Neural cell (in vitro differentiated cells): ENCODE measurements at regions not wholly inside any gene's neighbourhood (a gene's known extent, or its start where the extent isn't known, plus 50 kb on each side); places are given as distances from the start of the nearest gene placed in this dataset.

ENCODE experiments used
- H2AFZ ChIP-seq: fragments of 200-600, 300-800 bp; sonication (generic), shearing (Covaris generic); 2 replicates; pipeline ENCODE4 v1.6.0; 2014; ENCODE audit warnings: low read depth, mild to moderate bottlenecking, antibody characterized with exemption, low read length, moderate library complexity
- H3F3A ChIP-seq: fragments of 200-600 bp; shearing (Covaris generic); 2 replicates; pipeline ENCODE4 v1.6.1; 2016; ENCODE audit warnings: mild to moderate bottlenecking, moderate library complexity, mixed read lengths, antibody characterized with exemption, low read length; ENCODE audit not compliant: insufficient read depth, poor library complexity, severe bottlenecking
- H3K27ac ChIP-seq: fragments of 200-600, 300-800 bp; sonication (generic), shearing (Covaris generic); 2 replicates; pipeline ENCODE4 v1.5.1; 2014; ENCODE audit warnings: mild to moderate bottlenecking, low read length, moderate library complexity
- H3K27me3 ChIP-seq: fragments of 300-800, 200-600 bp; sonication (generic), shearing (Covaris generic); 2 replicates; pipeline ENCODE4 v1.6.0; 2014; ENCODE audit warnings: mild to moderate bottlenecking, low read depth, low read length, moderate library complexity; ENCODE audit not compliant: insufficient read depth
- H3K36me3 ChIP-seq: fragments of 300-800, 200-600 bp; sonication (generic), shearing (Covaris generic); 2 replicates; pipeline ENCODE4 v1.5.1; 2014; ENCODE audit warnings: mild to moderate bottlenecking, antibody characterized with exemption, low read length, moderate library complexity; ENCODE audit not compliant: insufficient read depth
- H3K4me2 ChIP-seq: fragments of 300-800, 200-600 bp; sonication (generic), shearing (Covaris generic); 2 replicates; pipeline ENCODE4 v1.6.0; 2014; ENCODE audit warnings: mild to moderate bottlenecking, low read length
- H3K4me3 ChIP-seq: fragments of 300-800, 200-600 bp; sonication (generic), shearing (Covaris generic); 2 replicates; pipeline ENCODE4 v1.5.1; 2014; ENCODE audit warnings: mild to moderate bottlenecking, low read length, moderate library complexity
- H3K79me2 ChIP-seq: fragments of 200-600 bp; shearing (Covaris generic); replicated peaks from 2 replicates; pipeline ENCODE4 v1.6.0; 2014; ENCODE audit warnings: mild to moderate bottlenecking, low read length, moderate library complexity; ENCODE audit not compliant: insufficient read depth
- H3K9ac ChIP-seq: fragments of 300-800, 200-600 bp; sonication (generic), shearing (Covaris generic); 2 replicates; pipeline ENCODE4 v1.6.1; 2016; ENCODE audit warnings: mild to moderate bottlenecking, low read length, mixed read lengths
- H3K9me2 ChIP-seq: fragments of 200-600 bp; shearing (Covaris generic); 2 replicates; pipeline ENCODE4 v1.6.1; 2016; ENCODE audit warnings: mild to moderate bottlenecking, low read length, mixed read lengths; ENCODE audit not compliant: insufficient read depth
- H3K9me3 ChIP-seq: fragments of 200-600, 300-800 bp; sonication (generic), shearing (Covaris generic); 2 replicates; pipeline ENCODE4 v1.6.1; 2016; ENCODE audit warnings: mild to moderate bottlenecking, mixed run types, low read length, moderate library complexity, mixed read lengths
- H4K20me1 ChIP-seq: fragments of 200-600 bp; shearing (Covaris generic); 2 replicates; pipeline ENCODE4 v1.6.1; 2016; ENCODE audit warnings: mild to moderate bottlenecking, mixed run types; ENCODE audit not compliant: insufficient read depth
- CTCF ChIP-seq: fragments of 450-650 bp; IDR thresholded peaks from 2 replicates; pipeline ENCODE4 v1.5.1; 2014; ENCODE audit warnings: antibody characterized with exemption, mild to moderate bottlenecking, moderate library complexity; ENCODE audit not compliant: poor library complexity, severe bottlenecking
- EP300 ChIP-seq: fragments of 450-650 bp; conservative IDR thresholded peaks from 2 replicates; pipeline ENCODE4 v1.6.1; 2014; ENCODE audit warnings: antibody characterized with exemption, mild to moderate bottlenecking, moderate library complexity; ENCODE audit not compliant: poor library complexity, severe bottlenecking
- EZH2 ChIP-seq: fragments of 200-600, 300-800 bp; shearing (Covaris generic), sonication (generic); IDR thresholded peaks from 2 replicates; pipeline ENCODE4 v1.6.1; 2014; ENCODE audit warnings: antibody characterized with exemption, low read length, borderline replicate concordance, mild to moderate bottlenecking; ENCODE audit not compliant: insufficient read depth, poor library complexity, severe bottlenecking
- MXI1 ChIP-seq: fragments of 450-650 bp; conservative IDR thresholded peaks from 2 replicates; pipeline ENCODE4 v1.6.1; 2014; ENCODE audit warnings: antibody characterized with exemption, mild to moderate bottlenecking; ENCODE audit not compliant: poor library complexity, severe bottlenecking
- POLR2AphosphoS5 ChIP-seq: IDR thresholded peaks from 2 replicates; pipeline ENCODE4 v1.6.1; 2012
- RAD21 ChIP-seq: fragments of 450-650 bp; conservative IDR thresholded peaks from 2 replicates; pipeline ENCODE4 v1.6.1; 2014; ENCODE audit warnings: antibody characterized with exemption, mild to moderate bottlenecking, moderate library complexity
- REST ChIP-seq: IDR thresholded peaks from 2 replicates; pipeline ENCODE4 v1.6.1; 2012; ENCODE audit warnings: borderline replicate concordance
- SMC3 ChIP-seq: fragments of 450-650 bp; conservative IDR thresholded peaks from 2 replicates; pipeline ENCODE4 v1.6.1; 2014; ENCODE audit warnings: antibody characterized with exemption, mild to moderate bottlenecking, moderate library complexity; ENCODE audit not compliant: poor library complexity
- TAF1 ChIP-seq: IDR thresholded peaks from 2 replicates; pipeline ENCODE4 v1.6.1; 2012; ENCODE audit warnings: low read depth

DNA sequence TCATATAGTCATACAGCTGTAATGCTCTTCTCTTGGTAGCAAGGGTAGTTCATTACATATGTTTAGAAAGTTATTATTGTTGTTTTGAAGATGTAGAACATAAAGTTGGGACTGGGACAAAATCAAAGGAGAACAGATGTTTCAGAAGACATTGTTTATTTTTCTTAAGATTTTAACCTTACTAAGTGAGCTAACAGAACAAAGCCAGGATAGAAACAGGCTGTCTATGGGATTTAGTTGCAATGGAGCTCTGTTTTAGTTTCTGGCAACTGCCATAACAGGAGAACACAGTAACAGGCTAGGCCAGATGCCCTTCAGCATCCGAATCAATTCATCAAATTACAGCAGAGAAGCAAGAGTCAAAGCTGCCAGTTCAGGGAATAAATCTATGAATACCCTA is 382.4 kb downstream of the ARL4A start:
- Histone ChIP-seq H3K36me3 (no peaks in the 10 kb centered on the region), H3F3A (no peaks in the 10 kb centered on the region), H3K4me2 (no peak overlapping the region), H4K20me1 (no peaks in the 10 kb centered on the region), H3K4me3 (no peak overlapping the region), H3K9me3 (no peaks in the 10 kb centered on the region), H3K27ac (no peak overlapping the region), H3K9ac (no peak overlapping the region), H3K27me3 (no peaks in the 10 kb centered on the region), H3K79me2 (no peaks in the 10 kb centered on the region), H2AFZ (no peak overlapping the region), H3K9me2 (no peaks in the 10 kb centered on the region)
- no peak for TF ChIP-seq EZH2
- no peak for TF ChIP-seq SMC3
- no peak for TF ChIP-seq POLR2AphosphoS5
- no peak for TF ChIP-seq CTCF
- no peak for TF ChIP-seq REST
- no peak for TF ChIP-seq EP300
- no peak for TF ChIP-seq MXI1
- no peak for TF ChIP-seq TAF1
- TF ChIP-seq RAD21: no peak

- no peaks in the 10 kb centered on the region for H3K9me2 ChIP-seq
- TF ChIP-seq EZH2 (no peak), RAD21 (no peak), MXI1 (no peak), SMC3 (no peak), CTCF (no peak), REST (no peak), EP300 (no peak), TAF1 (no peak)
- no peak overlapping the region for H2AFZ ChIP-seq
- no peak overlapping the region for H3K4me3 ChIP-seq
- H3K27ac ChIP-seq: no peak overlapping the region
- H3K4me2 ChIP-seq: no peak overlapping the region
- no peaks in the 10 kb centered on the region for H3K9me3 ChIP-seq
- no peak overlapping the region for H3K9ac ChIP-seq
- H3K27me3 ChIP-seq: no peaks in the 10 kb centered on the region
- H3F3A ChIP-seq: no peaks in the 10 kb centered on the region
- no peaks in the 10 kb centered on the region for H4K20me1 ChIP-seq
- H3K36me3 ChIP-seq: no peaks in the 10 kb centered on the region
- H3K79me2 ChIP-seq: no peaks in the 10 kb centered on the region
These were observed 384.6 kb downstream of the ARL4A start for GRCh38 chr7:13072014-13072413.
